HG03039 (cell line): ENCODE measurements at regions not wholly inside any gene's neighbourhood (a gene's known extent, or its start where the extent isn't known, plus 50 kb on each side); places are given as distances from the start of the nearest gene placed in this dataset.
"Not testable (repeated sequence)": the region's sequence is repeated elsewhere in the genome, so short reads cannot be mapped to it uniquely, and the experiment has no call there.

ENCODE experiments used
- ATAC-seq: cut with Tn5 transposase; IDR thresholded peaks from one replicate; pipeline ENCODE4 v1.9.1; 2021; ENCODE audit warnings: mild to moderate bottlenecking, moderate library complexity; ENCODE audit not compliant: unreplicated experiment

DNA sequence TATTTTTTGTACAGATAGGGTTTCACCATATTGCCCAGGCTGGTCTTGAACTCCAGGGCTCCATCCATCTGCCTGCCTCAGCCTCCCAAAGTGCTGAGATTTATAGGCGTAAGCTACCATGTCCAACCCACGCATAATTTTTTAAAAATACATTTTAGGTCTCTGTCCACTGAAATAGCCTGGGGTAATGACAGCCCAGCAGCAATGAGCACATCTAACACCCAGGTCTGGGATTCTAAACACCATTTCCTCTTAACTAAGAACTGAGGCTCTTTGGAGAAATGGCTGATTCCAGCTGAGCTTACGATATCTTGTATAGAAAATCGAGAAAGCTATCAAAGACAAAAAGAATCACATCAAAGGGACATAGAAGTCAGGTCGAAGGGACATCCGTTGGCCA lies 245.3 kb downstream of the PARN start:
- no peak for ATAC-seq

DNA sequence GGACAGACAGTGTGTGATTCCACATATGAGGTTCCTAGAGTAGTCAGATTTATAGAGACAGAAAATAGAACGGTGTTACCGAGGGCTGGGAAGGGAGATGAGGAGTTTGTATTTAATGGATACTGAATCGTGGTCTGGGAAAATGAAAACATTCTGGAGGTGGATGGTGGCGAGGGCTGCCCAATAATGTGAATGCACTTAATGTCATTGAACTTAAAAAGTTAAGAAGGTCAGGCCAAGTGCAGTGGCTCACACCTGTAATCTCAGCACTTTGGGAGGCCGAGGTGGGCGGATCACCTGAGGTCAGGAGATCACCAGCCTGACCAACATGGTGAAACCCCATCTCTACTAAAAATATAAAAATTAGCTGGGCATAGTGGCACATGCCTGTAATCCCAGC lies 246.2 kb downstream of the PARN start:
- not testable (repeated sequence) for ATAC-seq

DNA sequence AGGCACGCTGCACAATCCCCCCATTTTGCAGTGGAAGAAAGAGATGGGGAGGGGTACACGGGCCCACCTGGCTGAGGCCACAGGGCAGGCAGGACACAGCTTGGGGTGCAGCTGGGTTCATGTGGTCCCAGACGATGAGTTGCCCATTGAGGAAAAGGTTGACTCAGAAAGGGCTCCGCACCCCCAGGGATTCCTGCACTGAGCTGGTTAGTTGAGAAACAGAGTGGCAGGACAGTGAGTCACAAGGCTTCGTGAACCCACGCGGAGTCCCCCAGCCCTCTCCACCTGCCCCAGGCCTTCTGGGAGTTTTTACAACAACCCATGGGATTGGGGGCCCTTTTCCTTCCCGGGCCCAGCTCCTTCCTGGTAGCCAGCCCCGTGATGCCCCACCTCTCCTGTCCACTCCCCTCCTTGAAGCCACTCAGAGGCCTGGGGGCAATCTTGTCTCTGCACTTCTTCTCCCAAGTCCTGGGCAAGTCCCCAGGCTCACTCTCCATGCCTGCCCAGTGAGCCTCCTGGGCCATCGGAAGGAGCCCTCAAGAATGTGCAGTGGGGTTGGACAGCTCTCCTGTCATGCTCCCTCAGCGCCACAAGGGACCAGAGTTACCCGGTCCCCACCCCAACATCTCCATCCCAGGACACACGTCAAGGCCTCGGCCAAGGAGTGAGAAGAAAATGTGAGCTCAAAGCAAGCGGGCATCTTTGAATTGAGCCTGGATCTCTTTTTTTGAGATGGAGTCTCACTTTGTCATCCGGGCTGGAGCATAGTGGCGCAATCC lies 251.2 kb downstream of the PARN start:
- no peak for ATAC-seq

DNA sequence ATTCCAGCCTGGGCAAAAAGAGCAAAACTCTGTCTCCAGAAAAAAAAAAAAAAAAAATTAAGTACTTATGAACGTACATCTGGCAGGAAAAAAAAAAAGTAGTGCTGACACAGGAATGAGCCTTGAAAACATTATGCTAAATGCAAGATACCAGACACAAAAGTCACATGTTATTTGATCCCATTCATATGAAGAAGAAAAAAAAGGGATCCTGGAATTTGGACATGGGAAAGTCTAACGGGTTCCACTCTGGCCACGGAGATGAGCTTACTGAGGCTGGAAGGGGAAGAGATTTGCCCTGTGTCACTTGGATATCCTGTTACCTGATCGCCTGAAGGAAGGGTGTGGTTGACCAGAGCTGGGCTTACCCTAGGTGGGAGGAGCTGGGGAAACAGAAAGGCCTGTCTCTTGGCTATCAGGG lies 251.9 kb downstream of the PARN start:
- ATAC-seq: no peak

DNA sequence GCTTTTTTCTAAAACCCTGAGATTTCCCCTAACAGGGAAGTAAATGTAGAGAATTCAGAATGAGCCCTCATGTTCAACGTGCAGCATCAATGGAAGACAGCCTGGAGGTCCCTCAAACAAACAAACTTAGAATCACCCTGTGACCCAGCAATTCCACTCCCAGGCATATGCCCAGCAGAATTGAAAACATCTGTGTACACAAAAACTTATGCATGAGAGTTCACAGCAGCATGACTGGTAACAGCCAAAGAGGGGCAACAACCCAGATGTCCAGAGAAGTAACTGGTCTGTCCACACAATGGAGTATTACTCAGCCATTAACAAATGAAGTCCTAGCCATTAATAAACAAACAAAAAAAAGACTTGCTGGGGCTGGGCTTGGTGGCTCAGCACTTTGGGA lies 252.7 kb downstream of the PARN start:
- ATAC-seq: no peak

DNA sequence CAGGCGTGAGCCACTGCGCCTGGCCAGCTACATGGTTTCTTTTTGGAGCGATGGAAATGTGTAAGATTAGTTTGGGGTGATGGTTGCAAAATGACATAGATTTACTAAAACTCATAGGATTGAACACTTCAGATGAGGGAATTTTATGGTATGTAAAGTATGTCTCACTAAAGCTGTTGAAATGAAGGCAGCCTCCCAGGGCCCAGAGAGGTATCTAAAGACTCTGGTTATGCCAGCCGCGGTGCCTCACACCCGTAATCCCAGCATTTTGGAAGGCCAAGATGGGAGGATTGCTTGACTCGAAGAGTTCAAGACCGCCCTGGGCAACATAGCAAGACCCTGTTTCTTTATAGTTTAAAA lies 254.9 kb downstream of the PARN start:
- ATAC-seq: no peak

DNA sequence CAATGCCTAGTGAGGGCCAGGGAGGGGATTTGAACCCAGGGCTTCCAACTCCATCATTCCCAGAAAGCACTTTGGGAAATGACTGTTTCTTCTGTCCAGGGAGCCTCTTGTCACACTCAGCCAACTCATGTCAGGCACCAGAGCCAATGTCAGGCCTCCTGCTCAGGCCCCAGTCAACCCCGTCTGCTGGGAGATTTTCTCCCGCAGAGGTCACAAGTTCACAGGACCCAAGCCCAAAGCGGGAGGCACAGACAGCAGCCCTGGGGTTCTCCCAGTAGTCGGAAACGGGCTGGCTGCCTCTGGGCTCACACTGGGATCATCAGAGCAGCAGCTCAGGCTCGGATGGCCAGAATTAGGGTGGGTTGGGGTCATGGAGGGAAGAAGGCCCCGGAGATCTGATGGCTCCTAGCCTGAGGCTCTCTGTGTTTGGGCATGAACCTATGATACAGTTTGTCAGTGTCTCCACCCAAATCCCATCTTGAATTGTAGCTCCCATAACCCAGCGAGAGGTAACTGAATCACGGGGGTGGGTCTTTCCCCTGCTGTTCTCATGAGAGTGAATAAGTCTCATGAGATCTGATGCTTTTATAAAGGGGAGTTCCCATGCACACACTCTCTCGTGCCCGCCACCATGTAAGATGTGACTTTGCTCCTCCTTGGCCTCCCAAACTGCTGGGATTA lies 255.5 kb downstream of the PARN start:
- ATAC-seq: no peak

DNA sequence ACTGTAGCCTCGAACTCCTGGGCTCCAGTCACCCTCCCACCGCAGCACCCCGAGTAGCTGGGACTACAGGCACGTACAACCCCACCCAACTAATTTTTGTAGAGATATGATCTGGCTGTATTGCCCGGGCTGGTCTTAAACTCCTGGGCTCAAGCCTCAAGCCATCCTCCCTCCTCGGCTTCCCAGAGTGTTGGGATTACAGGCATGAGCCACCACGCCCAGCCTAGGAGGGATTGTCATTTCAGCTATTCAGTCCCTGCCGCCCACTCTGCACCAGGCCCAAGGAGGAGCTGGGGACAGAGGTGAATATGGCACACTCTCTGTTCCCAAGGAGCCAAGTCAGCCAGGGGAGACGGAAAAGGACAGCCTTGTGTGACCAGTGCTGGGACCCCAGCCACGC lies 256.2 kb downstream of the PARN start:
- no peak for ATAC-seq

DNA sequence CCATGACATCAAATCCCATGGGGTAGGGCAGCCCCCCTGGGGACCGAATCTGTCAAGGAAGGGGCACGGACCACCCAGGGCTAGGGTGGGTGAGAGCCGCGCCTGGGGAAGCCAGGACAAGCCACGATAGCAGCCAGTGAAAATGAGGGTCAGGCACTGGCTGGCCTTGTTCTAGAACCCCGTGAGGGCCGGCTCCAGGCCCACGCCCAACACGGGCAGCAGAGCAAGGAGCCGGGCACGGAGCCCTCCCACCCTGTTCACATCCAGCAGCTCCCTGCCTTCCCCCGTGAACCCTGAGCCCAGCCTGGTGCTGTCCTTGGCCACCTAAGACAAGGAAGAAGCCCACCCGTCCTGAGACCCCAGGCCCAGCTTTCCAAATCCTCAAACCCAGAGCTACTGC lies 256.7 kb downstream of the PARN start:
- no peak for ATAC-seq

DNA sequence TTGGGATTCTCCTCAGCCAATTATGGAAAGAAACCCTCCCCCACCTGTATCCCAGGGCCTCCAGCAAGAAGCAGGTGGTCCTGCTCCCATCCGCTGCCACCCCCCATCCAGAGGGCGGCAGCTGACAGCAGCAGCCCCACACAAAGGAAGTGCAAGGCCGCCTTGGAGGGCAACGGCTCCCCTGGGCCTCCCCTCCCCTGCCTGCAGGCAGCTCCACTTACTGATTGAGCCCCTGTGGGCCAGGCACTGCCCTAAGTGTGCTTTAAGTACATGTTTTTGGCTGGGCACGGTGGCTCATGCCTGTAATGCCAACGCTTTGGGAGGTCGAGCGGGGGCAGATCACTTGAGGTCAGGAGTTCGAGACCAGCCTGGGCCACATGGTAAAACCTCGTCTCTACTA lies 257.6 kb downstream of the PARN start:
- ATAC-seq: no peak

DNA sequence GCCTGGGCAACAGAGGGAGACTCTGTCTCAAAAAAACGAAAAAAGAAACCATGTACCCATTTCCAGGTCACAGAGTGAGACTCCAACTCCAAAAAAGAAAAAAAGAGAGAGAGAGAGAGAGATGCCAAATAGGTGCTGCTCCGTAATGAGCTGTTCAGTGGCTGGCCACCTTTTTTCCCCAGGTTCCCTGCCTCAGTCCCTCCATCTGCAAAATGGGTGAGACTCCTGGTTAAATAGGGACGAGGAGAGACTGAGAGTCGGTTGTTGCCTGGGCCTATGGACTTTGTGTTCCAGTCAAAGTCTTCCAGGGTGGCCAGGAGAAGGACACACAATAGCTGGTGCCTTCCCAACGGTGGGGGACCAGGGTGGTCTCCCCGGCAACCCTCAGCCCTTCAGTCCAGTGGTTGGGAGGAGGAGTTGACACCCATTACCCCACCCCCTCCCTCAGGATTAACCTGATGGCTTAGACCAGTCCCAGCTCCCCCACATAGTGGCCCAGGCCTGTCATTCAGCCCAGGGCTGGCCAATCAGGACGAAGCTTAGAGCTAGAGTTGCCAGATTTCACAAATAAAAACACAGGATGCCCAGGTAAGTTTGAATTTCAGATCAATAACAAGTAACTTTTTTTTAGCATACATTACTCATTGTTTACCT lies 258.2 kb downstream of the PARN start:
- ATAC-seq: no peak

DNA sequence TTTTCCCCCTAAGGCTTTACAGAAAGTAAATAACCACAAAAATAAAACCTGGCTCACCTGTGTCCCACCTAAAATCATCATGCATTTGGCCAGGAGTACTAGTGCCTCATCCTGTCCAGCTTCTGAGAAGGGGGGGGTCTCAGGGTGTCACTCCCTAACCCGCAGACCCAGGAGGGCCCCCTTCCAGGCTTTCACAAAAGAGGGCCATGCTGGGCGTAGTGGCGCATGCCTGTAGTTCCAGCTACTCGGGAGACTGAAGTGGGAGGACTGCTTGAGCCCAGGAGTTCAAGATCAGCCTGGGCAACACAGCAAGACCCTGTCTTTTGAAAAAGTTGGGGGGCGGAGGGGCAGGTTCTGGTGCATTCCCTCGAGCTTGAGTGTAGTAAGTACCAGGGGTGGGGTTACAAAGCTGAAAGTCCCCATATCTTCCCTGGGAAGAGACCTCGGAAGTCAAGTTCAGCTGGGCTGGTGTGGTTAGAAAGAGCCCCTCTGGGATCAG lies 259.3 kb downstream of the PARN start:
- ATAC-seq: no peak

DNA sequence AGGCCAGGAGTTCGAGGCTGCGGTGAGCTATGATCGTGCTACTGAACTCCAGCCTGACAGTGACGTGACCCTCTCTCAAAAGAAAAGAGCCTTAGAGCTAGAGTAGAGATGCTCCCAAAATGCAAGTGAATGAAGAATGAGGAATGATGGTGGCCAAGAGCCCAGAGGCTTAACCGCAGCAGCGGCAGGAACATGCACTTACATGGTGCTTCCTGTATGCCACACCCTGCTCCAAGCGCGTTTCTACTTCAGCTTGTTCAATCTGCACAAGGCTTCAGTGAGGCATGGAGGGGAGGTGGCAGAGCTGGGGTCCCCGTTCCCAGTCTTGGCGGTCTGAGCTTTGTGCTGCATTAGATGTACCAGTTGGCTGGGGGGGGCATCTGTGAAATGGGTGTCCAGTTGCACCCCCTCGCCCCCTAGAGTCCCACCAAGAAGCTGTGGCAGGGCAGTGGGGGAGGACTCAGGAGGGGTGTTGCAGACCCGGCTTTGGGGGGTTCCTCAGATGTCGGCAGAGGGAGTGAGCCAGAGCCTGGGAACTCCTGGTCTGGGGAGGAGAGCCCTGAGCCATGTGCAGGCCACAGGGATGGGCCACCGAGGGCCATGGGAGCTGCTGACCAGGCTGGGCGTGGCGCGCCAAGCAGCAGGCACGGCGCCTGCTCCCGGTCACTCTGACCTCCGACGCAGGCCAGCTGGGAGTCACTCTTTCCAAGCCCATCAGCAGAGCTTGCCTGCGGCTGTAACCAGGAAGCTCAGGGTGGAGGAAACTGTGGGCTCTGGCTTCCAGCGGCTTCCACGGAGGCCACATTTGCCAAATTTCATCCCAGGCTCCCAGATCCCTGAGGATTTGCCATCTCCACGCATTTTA lies 260.1 kb downstream of the PARN start:
- ATAC-seq: no peak

DNA sequence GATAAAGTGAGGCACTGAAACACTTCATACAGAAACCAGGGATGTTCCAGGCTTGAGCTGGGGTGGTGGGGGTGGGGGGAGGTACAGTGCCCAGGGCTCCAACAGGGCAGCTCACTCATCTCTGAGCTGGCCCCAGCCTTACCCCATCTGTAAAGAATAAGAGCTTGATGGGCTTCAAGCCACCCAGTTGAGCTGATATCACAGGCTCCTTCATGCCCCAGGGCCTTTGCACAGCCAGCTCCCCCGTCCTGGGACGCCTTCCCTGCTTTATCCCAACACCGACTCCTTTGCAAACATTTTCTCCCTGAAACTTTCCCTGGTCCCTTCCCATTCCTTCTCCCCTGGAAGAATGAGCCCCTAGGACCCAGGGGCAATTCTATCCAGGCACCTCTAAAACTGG lies 261.7 kb downstream of the PARN start:
- ATAC-seq: no peak

DNA sequence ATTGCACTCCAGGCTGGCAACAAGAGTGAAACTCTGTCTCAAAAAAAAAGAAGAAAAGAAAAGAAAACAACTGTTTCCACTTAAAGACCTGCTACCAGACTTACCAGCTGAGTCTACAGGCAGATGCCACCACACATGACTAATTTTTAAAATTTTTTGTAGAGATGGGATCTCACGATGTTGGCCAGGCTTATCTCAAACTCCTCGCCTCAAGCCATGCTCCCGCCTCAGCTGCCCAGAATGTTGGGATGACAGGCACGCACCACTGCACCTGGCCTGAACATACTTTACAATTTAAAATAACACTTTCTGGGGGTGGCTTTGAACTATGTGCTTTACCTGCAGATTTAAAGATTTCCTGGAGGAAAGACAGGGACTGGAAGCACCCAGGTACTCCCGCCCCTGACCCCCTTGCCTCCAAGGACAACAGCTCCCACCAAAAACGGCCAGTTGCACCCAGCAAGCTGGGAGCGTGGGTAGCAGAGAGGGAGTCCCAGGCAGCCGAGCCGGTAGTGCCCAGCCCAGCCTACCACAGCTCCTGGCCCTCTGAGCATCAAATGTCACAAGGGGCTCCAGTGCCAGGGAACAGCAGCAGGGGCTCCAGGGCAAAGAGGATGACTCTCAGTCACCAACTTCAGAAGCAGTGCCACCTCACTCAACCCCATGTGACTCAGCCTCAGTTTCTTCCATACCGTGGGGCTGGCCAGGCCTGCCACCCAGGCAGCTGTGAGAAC lies 262.9 kb downstream of the PARN start:
- no peak for ATAC-seq

DNA sequence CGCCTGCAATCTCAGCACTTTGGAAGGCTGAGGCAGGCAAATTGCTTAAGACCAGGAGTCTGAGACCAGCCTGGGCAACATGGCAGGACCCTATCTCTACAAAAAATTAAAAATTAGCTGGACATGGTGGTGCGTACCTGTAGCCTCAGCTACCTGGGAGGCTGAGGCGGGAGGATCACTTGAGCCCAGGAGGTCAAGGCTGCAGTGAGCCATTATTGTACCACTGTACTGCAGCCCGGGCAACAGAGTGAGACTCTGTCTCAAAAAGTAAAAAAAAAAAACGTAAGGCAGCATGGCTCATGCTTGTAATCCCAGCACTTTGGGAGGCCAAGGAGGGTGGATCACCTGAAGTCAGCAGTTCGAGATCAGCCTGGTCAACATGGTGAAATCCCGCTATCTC lies 263.6 kb downstream of the PARN start:
- ATAC-seq: no peak

DNA sequence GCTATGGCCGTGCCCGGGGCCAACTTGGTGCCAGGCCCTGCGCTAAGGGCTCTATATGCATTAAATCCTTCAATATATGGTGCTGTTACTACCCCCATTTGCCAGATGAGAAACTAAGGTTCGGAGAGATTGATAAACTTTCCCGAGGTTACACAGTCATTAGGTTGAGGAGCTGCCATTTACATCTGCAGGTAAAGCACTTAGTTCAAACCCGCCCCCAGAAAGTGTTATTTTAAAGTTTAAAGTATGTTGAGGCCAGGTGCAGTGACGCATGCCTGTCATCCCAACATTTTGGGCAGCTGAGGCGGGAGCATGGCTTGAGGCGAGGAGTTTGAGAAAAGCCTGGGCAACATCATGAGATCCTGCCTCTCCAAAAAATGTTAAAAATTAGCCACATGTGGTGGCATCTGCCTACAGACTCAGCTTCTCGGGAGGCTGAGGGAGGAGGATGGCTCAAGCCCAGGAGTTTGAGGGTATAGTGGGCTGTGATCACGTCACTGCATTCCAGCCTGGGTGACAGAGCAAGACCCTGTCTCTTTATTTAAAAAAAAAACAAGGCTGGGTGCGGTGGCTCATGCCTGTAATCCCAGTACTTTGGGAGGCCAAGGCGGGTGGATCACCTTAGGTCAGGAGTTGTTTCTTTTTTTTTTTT lies 264.7 kb downstream of the PARN start:
- no peak for ATAC-seq

DNA sequence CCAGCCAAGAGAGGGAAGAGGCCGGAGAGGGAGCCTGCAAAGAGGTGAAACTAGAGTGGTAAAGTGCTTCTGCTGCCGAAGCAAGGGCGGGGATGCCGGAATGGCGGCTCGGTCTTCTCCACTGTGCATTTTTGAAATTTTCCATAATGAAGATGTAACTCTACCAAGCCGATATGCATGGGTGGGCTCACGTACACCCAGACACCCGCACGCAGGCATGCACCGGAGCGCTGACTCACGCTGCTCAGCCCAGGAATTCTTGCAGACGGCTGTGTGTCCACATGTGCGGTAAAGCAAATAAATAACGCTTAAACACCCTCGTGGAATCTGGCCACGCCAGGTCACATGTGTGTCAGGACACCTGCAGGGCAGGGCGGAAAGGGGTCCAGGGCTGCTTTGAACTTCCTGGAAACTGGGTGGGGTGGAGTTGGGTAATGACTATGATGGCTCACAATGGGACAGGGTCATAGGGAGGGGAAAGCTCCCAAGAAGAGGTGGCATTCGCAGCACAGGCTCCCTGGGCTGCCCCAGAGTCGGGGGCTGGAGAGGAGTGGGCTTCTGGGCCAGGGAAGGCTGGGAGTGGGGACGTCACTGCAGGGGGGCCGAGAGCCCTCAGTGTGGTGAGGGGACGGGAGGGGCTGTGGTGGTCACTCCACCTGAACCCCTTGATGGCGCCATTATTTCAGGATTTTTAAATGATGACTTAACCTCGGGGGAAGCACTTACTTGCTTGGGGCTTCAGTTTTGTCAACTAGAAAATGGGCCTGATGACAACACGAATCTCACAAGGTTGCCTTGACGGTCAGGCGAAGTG lies 265.5 kb downstream of the PARN start:
- no peak for ATAC-seq

DNA sequence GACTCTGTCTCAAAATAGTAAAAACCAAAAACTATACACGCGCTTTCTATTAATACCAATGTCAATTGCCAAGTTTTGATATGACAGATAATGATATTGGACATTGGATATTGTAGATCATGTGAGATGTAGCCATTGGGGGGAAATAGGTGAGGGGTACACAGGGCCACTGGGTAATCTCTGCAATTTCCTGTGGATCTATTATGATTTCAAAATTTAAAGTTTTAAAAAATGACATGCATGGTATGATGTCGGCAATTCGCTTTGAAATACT lies 266.0 kb downstream of the PARN start:
- ATAC-seq: no peak
